Astrocyte of the cerebellum (primary cell): ENCODE measurements at regions not wholly inside any gene's neighbourhood (a gene's known extent, or its start where the extent isn't known, plus 50 kb on each side); places are given as distances from the start of the nearest gene placed in this dataset.
"Not testable (repeated sequence)": the region's sequence is repeated elsewhere in the genome, so short reads cannot be mapped to it uniquely, and the experiment has no call there.

ENCODE experiments used
- DNase-seq: peaks from one replicate; pipeline ENCODE4 v3.0.0-alpha.2; 2011; ENCODE audit warnings: low read depth
- H3K4me3 ChIP-seq: 2 replicates; pipeline ENCODE4 v1.5.1; 2011; ENCODE audit warnings: mild to moderate bottlenecking, low read depth, low read length, moderate library complexity
- in situ Hi-C: cut with HindIII; loops from 2 replicates; pipeline ENCODE4 v1.10.0; 2017; ENCODE audit warnings: low sequenced_read_pairs

DNA sequence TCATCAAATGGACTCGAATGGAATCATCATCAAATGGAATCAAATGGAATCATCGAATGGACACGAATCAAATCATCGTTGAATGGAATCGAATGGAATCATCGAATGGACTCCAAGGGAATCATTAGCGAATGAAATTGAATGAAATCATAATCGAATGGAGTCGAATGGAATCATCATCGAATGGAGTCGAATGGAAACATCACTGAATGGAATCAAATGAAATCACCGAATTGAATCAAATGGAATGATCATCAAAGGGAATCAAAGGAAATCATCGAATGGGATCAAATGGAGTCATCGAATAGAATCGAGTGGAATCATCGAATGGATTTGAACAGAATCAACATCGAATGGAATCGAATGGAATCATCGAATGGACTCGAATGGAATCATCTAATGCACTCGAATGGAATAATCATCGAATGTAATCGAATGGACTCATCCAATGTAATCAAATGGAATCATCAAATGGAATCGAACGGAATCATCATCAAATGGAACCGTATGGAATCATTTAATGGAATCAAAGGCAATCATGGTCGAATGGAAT is 232.2 kb downstream of the SHCBP1 start:
- DNase-seq, in situ Hi-C loops, H3K4me3 ChIP-seq: not testable (repeated sequence)

DNA sequence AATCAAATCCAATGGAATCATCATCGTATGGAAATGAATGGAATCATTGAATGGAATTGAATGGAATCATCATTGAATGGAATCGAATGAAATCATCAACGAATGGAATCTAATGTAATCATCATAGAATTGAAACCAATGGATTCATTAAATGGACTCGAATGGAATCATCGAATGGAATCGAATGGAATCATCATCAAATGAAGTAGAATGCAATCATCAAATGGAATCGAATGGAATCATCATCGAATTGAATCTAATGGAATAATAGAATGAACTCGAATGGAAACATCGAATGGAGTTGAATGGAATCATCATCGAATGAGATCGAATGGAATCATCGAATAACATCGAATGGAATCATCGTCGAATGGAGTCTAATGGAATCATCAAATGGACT is 232.8 kb downstream of the SHCBP1 start:
- H3K4me3 ChIP-seq, DNase-seq, in situ Hi-C loops: not testable (repeated sequence)

DNA sequence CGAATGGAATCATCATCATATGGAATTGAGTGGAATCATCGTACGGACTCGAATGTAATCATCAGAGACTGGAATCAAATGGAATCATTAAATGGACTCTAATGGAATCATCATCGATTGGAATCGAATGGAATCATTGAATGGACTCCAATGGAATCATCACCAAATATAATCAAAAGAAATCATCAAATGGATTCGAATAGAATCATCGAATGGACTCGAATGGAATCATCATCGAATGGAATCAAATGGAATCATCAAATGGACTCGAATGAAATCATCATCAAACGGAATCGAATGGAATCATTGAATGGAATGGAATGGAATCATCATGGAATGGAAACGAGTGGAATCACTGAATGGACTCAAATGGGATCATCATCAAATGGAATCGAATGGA is 233.5 kb downstream of the SHCBP1 start:
- H3K4me3 ChIP-seq, in situ Hi-C loops, DNase-seq: not testable (repeated sequence)

DNA sequence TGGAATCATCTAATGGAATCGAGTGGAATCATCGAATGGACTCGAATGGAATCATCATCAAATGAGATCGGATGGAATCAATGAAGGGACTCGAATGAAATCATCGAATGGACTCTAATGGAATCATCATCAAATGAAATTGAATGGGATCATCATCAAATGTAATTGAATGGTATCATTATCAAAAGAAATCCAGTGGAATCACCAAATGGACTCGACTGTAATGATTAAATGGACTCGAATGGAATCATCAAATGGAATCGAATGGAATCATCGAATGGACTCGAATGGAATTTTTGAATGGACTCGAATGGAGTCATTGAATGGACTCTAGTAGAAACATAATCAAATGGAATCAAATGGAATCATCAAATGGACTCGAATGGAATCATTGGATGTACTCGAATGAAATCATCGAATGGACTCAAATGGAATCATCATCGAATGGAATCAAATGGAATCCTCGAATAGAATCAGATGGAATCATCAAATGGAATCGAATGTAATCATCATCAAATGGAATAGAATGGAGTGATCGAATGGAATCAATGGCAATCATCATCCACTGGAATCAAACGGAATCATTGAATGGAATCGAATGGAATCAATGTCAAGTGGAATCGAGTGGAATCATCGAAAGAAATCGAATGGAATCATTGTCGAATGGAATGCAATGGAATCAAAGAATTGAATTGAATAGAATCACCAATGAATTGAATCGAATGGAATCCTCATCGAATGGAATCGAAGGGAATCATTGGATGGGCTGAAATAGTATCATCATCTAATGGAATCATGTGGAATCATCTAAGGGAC is 234.2 kb downstream of the SHCBP1 start:
- in situ Hi-C loops, H3K4me3 ChIP-seq, DNase-seq: not testable (repeated sequence)

DNA sequence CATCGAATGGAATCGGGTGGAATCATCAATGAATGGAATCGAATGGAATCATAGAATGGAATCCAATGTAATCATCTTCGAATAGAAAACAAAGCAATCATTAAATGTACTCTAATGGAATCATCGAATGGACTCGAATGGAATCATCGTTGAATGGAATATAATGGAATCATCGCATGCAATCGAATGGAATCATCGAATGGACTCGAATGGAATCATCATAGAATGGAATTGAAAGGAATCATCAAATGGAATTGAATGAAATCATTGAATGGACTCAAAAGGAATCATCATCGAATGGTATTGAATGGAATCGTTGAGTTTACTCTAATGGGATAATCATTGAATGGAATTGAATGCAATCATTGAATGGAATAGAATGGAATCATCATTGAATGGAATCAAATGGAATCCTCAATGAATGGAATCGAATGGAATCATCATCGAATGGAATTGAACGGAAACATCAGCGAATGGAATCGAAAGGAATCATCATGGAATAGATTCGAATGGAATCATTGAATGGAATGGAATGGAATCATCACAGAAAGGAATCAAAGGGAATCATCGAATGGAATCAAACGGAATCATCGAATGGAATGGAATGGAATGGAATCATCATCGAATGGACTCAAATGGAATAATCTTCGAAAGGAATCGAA is 234.9 kb downstream of the SHCBP1 start:
- H3K4me3 ChIP-seq, in situ Hi-C loops, DNase-seq: not testable (repeated sequence)

DNA sequence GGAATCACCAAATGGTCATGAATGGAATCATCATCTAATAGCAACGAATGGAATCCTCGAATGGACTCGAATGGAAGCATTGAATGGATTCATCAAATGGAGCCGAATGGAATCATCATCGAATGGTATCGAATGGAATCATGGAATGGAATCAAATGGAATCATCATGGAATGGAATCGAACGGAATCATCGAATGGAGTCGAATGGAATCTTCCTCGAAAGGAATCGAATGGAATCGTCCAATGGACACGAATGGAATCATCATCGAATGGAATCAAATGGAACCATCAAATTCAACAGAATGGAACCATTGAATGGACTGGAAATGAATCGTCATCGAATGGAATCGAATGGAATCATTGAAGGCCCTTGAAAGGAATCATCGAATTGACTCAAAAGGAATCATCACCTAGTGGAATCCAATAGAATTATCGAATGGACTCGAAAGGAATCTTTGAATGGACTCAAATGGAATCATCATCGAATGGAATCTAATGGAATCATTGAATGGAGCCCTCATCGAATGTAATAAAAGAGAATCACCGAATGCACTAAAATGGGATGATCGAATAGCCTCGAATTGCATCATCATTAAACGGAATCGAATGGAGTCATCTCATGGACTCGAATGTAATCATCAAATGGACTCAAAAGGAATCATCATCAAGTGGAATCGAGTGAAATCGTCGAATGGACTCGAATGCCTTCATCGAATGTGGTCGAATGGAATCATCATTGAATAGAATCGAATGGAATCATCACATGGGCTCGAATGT is 236.7 kb downstream of the SHCBP1 start:
- in situ Hi-C loops, H3K4me3 ChIP-seq, DNase-seq: not testable (repeated sequence)

DNA sequence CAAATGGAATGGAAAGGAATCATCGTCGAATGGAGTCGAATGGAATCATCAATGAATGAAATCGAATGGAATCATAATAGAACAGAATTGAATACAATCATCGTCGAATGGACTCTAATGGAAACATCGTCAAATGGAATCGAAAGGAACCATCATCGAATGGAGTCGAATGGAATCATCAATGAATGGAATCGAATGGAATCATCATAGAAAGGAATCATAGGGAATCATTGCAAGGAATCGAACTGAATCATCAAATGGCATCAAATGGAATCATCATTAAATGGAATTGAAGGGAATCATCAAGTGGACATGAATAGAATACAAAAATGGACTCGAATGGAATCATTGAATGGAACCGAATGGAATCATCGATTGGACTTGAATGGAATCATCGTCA is 237.6 kb downstream of the SHCBP1 start:
- H3K4me3 ChIP-seq, DNase-seq, in situ Hi-C loops: not testable (repeated sequence)

DNA sequence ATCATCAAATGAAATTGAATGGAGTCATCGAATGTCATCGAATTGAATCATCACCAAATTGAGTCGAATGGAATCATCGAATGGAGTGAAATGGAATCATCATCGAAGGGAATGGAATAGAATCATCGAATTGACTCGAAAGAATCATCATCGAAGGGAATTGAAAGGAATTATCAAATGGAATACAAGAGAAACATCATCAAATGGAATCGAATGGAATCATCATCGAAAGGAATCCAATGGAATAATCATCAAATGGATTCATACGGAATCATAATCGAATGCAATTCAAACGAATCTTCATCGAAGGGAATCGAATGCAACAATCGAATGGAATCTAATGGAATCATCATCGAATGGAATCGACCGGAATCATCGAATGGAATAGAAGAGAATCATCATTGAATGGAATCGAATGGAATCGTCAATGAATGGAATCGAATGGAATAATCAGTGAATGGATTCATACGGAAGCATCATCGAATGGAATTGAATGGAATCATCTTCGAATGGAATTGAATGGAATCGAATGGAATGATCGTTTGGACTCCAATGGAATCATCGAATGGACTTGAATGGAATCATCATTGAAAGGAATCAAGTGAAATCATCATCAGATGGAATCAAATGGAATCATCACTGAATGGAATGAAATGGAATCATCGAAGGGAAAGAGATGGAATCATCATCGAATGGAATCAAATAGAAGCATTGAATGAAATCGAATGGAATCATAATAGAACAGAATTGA is 238.2 kb downstream of the SHCBP1 start:
- in situ Hi-C loops, DNase-seq, H3K4me3 ChIP-seq: not testable (repeated sequence)

DNA sequence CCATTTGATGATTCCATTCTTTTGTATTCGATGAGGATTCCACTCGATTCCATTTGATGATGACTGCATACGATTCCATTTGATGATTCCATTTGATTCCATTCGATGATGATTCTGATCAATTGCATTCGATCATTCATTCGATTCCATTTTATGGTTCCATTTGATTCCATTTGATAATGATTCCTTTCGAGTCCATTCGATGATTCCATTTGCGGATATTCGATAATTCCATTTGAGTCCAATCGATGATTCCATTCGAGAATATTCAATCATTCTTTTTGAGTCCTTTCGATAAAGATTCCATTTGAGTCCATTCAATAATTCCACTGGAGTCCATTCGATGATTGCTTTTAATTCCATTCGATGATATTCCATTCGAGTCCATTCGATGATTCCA is 239.1 kb downstream of the SHCBP1 start:
- in situ Hi-C loops, H3K4me3 ChIP-seq, DNase-seq: not testable (repeated sequence)

DNA sequence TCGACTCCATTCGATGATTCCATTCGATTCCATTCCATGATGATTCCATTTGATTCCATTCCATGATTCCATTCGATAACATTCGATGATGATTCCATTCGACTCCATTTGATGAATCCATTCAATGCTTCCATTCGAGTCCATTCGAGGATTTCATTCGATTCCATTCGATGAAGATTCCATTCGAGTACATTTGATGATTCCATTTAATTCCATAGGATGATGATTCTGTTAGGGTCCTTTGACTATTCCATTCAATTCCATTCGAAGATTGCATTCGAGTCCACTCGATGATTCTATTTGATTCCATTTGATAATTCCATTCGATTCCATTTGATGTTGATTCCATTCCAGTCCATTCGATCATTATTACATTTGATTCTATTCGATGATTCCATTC is 239.8 kb downstream of the SHCBP1 start:
- H3K4me3 ChIP-seq, in situ Hi-C loops, DNase-seq: not testable (repeated sequence)
